ENCODE measurements at regions not wholly inside any gene's neighbourhood (a gene's known extent, or its start where the extent isn't known, plus 50 kb on each side); places are given as distances from the start of the nearest gene placed in this dataset.

- no peak for TF ChIP-seq CTCF (IDR thresholded peaks at IDR 0.05)
- no peak for TF ChIP-seq POLR2AphosphoS5 (IDR thresholded peaks at IDR 0.05)
- no peak for TF ChIP-seq POLR2A (IDR thresholded peaks at IDR 0.05)
Measured at GRCh38 chr12:65742018-65743010, 82.0 kb upstream of the HMGA2 start.
